ENCODE measurements at regions not wholly inside any gene's neighbourhood (a gene's known extent, or its start where the extent isn't known, plus 50 kb on each side); places are given as distances from the start of the nearest gene placed in this dataset.
"Not testable (repeated sequence)": the region's sequence is repeated elsewhere in the genome, so short reads cannot be mapped to it uniquely, and the experiment has no call there.

DNA sequence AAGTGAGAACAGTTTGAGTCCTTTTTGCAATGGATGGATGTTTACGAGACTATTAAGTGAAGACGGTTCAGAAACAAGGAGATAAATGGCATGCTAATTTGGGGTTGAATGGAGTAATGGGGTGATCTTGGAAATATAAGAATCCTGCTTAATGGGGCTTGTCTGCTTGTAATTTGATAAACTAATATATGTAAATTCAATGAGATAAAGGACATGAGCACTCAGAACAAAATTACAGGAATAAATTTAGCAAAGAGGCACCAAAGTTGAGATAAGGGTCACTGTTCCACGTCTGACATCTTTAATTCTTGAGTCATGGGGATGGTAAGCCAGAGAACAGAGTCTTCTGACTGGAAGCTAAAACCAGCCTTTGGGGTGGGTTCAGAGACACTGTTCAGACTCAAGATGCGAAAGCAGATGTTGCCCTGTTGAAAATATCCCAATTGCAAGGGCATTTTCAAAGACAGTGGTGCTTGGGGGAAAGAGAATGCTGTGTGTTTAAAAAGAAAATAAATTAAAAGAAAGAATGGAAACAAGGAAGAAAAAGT, 67.8 kb upstream of the CHRNB4 start:
- Mint-ChIP-seq H3K27me3 (peaks cover 28% of the 10 kb centered on the region), H3K4me1 (peaks cover 9% of the 10 kb centered on the region), H3K27ac (no peak overlapping the region), H3K36me3 (no peaks in the 10 kb centered on the region), H3K9me3 (no peaks in the 10 kb centered on the region), H3K4me3 (no peak overlapping the region)
- DNase-seq, result no peak
- CTCF ChIA-PET, result interaction anchor here (0.8 to 3.6 kb wide), 8 partner anchors 8 to 400 kb away, joined by 3 to 29 read pairs (median 10); partner anchors contain the start of genes CHRNA3 and CHRNB4

DNA sequence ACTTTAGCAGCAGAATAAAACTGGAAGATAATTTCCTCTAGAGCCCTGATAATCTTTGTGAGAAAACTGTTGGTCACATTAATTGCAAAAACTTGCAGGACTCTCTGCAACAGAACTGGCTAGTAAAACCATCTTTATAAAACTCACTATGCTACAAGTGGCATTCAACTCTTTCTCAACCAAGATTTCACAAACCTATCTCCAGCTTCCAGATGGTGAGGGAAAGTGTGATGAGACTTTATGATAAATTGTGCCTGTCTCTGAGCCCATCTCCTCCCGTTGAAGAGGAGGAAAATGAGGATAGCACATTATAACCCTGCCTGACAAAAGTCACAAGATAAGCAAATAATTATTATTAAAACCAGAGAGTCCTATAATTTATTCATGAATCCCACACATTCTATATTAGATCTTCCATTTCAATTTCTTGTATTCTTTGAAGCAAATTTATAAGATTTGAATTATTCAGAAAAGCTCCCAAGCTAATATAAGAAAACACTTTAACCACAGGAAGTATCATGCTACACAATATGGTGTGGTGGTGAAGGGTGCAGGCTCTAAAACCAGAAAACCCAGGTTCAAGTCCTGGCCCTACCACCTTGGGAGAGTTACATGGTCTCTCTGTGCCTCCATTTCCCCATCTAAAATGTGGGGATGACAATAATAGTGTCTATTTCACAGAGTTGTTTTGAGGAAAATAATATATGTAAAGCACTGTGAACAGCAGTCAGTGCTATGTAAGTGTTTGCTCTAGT, 65.6 kb upstream of the CHRNB4 start:
- not testable (repeated sequence) for H3K9me3 Mint-ChIP-seq, H3K36me3 Mint-ChIP-seq, H3K4me1 Mint-ChIP-seq, H3K4me3 Mint-ChIP-seq, H3K27ac Mint-ChIP-seq, DNase-seq
- CTCF ChIA-PET, result interaction anchor here (1.1 to 1.4 kb wide), 4 partner anchors 67 to 89 kb away, joined by 3 to 5 read pairs (median 4); no protein-coding TSS in a partner anchor
- H3K27me3 Mint-ChIP-seq, result peaks cover 40% of the 10 kb centered on the region

DNA sequence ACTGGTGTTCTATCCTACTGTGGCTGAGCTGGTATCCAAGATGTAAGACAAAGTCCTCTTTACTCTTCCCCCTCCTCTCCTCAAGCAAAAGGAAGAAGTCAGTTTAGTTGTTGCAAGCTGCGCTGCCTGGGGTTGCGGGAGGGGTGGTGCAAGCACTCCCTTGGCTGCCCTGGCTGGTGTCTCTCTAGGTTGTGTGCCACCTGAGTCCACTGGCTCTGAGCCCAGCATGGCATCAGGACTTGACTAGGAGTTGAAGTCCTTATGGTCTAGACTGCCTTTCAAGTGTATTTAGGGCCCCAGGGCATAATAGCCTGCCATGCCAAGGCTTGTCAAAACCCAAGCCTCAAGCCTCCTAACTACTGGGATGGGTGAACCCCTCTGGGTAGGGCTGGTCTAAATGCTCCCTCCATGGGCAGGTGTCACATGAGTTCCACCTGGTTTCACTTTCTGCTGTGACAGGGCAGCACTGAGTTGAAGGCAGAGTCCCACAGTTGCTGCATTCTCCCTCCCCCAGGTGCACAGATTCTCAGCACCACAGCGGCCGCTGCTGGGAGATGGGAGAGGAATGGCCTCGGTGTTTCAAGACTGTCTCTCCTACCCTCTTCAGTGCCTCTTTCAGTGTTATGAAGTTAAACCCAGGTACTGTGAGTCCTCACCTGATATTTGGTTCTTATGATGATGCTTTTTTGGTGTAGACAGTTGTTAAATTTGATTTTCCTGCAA, 62.5 kb upstream of the CHRNB4 start:
- H3K4me1 Mint-ChIP-seq, H3K9me3 Mint-ChIP-seq, H3K36me3 Mint-ChIP-seq, H3K4me3 Mint-ChIP-seq, H3K27ac Mint-ChIP-seq, DNase-seq, CTCF ChIA-PET: not testable (repeated sequence)
- peaks cover 40% of the 10 kb centered on the region for H3K27me3 Mint-ChIP-seq

DNA sequence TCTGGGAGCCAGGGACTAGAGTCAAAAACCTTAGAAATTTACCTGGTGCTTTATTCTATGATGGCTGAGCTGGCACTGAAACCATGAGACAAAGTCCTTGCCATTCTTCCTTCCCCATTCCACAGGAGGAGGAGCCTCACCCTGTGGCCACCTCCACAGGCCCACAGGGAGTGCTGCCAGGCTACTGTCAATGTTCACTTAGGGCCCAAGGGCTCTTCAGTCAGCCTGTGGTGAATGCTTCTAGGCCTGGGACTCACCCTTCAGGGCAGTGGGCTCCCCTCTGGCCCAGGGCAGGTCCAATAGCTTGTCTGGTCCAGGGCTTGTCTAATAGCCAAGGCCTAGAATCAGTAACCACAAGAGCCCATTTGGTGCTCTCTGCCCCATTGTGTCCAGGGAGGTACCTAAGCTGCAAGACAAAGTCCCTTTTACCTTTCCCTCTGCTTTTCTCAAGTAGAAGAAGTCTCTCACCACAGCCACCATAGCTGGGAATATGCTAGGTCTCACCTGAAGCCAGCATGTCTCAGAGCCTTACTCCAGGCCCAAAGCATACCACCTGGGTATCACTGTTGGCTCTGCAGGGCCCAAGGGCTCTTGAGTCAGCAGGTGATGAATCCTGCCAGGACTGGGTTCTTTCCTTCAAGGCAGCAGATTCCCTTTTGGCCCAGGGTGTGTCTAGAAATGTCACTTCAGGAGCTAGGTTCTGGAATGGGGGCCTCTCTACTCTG, 61.8 kb upstream of the CHRNB4 start:
- H3K27me3 Mint-ChIP-seq, result peaks cover 44% of the 10 kb centered on the region
- H3K4me3 Mint-ChIP-seq, result no peak overlapping the region
- H3K27ac Mint-ChIP-seq, result no peak overlapping the region
- H3K4me1 Mint-ChIP-seq, result no peaks in the 10 kb centered on the region
- no peak for DNase-seq
- H3K36me3 Mint-ChIP-seq, result no peaks in the 10 kb centered on the region
- CTCF ChIA-PET, result no interaction called here
- H3K9me3 Mint-ChIP-seq, result no peaks in the 10 kb centered on the region

DNA sequence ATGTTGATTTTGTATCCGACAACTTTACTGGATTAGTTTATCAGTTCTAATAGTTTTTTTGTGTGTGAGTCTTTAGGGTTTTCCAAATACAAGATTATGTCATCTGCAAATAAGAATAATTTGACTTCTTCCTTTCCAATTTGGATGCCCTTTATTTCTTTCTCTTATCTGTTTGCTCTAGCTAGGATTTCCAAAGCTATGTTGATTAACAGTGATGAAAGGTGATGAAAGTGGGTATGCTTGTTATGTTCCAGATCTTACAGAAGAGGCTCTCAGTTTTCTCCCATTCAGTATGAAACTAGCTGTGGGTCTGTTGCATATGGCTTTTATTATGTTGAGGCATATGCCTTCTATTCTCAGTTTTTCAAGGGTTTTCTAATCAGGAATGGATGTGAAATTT, 56.4 kb upstream of the CHRNB4 start:
- Mint-ChIP-seq H3K27ac (no peak overlapping the region), H3K4me3 (no peak overlapping the region), H3K9me3 (no peaks in the 10 kb centered on the region), H3K36me3 (no peaks in the 10 kb centered on the region), H3K4me1 (no peaks in the 10 kb centered on the region), H3K27me3 (peaks cover 28% of the 10 kb centered on the region)
- CTCF ChIA-PET, result no interaction called here
- DNase-seq, result no peak

DNA sequence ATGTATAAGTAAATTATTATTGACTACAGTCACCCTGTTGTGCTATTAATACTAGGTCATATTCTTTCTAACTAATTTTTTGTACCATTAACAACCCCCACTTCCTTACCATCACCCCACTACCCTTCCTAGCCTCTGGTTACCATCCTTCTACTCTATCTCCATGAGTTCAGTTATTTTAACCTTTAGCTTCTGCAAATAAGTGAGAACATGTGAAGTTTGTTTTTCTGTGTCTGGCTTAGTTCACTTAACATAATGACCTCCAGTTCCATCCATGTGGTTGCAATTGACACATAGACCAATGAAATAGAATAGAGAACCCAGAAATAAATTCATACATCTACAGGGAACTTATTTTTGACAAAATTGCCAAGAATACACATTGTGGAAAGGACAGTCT, 55.4 kb upstream of the CHRNB4 start:
- Mint-ChIP-seq H3K36me3 (no peaks in the 10 kb centered on the region), H3K27ac (no peak overlapping the region), H3K27me3 (peaks cover 24% of the 10 kb centered on the region), H3K4me3 (no peak overlapping the region), H3K4me1 (no peaks in the 10 kb centered on the region), H3K9me3 (no peaks in the 10 kb centered on the region)
- no peak for DNase-seq
- CTCF ChIA-PET, result no interaction called here

DNA sequence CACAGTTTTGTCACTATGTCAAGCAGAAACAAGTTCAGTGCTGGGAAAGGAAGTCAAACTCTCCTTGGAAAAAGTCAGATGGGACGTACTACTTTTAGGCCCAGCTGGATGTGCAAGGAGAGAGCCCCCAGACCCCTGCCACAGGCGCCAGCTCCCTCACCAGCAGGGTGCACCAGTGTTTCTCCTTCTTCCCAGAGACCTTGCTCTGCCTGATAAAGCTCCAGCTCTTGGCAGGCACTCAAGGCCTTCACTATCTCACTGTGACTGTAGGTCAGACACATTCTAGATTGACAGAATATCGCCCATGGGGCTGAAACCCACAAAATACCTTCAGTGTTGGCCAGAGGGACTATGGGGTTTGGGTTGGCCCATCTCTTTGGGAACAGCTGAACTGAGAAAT, 54.8 kb upstream of the CHRNB4 start:
- no peaks in the 10 kb centered on the region for H3K4me1 Mint-ChIP-seq
- H3K9me3 Mint-ChIP-seq, result no peaks in the 10 kb centered on the region
- H3K4me3 Mint-ChIP-seq, result no peak overlapping the region
- no peak overlapping the region for H3K27ac Mint-ChIP-seq
- H3K36me3 Mint-ChIP-seq, result no peaks in the 10 kb centered on the region
- CTCF ChIA-PET, result no interaction called here
- H3K27me3 Mint-ChIP-seq, result peaks cover 24% of the 10 kb centered on the region
- DNase-seq, result no peak

DNA sequence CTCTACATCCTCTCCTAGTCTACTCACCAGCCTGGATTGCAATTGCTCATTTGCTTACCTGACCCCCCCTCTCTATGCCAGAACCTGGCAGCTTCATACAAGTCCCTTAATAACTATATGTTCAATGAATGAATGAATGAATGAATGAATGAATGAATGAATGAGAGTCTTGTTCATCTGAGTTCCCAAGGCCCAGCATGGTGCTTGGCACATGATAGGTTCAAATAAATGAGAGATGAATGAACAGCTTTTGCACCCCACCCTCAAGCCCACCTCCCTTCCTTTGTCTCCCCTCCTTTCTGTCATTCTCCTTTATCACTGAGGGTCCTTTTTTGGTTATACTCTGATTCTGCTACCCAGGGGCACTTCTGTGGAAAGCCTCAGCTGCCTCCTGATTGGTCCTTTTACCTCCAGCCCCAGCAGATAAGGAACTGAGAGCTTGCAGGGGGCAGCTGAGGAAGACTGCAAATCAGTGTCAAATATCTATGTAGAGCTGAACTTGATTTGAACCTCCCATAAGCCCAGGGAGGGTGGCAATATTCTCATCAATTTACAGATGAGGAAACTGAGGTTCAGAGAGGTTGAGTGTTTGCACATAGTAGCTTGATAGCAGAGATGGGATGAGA, 54.1 kb upstream of the CHRNB4 start:
- no peak overlapping the region for H3K27ac Mint-ChIP-seq
- H3K27me3 Mint-ChIP-seq, result peaks cover 24% of the 10 kb centered on the region
- no peak overlapping the region for H3K4me3 Mint-ChIP-seq
- no peaks in the 10 kb centered on the region for H3K9me3 Mint-ChIP-seq
- no peaks in the 10 kb centered on the region for H3K4me1 Mint-ChIP-seq
- H3K36me3 Mint-ChIP-seq, result no peaks in the 10 kb centered on the region
- CTCF ChIA-PET, result no interaction called here
- no peak for DNase-seq

DNA sequence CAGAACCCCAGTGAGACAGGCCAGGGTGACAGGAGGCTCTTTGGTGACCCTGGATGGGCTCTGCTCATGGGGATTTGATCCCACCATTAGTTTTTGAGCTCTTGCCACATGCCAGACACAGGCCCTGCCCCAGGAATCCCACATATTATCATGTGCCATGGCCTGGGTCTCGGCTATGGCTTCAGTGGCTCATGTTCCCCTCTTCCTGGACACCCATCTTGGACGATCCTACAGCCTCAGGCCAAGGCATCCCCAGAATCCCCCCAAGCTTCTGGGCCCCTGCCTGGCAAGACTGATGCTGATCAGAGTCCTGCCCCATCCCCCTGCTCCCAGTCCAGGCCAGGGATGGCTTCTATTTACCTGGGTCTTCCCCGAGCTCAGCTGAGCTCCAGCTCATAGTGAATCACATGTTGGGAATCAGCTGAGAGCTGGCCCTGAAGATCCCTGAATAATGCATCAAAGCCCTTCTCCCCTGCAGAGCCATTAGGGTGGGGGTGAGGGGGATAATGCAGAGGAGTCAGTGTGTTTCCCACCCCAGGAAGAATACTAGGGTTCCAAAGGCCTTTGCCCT, 50.9 kb upstream of the CHRNB4 start:
- H3K27me3 Mint-ChIP-seq, result peaks cover 9% of the 10 kb centered on the region
- no peak overlapping the region for H3K4me3 Mint-ChIP-seq
- H3K27ac Mint-ChIP-seq, result no peak overlapping the region
- H3K9me3 Mint-ChIP-seq, result no peaks in the 10 kb centered on the region
- H3K36me3 Mint-ChIP-seq, result no peaks in the 10 kb centered on the region
- CTCF ChIA-PET, result interaction anchor here (0.8 to 2.8 kb wide), 2 partner anchors 18 to 288 kb away, joined by 3 to 10 read pairs; no protein-coding TSS in a partner anchor
- DNase-seq, result no peak
- no peaks in the 10 kb centered on the region for H3K4me1 Mint-ChIP-seq

DNA sequence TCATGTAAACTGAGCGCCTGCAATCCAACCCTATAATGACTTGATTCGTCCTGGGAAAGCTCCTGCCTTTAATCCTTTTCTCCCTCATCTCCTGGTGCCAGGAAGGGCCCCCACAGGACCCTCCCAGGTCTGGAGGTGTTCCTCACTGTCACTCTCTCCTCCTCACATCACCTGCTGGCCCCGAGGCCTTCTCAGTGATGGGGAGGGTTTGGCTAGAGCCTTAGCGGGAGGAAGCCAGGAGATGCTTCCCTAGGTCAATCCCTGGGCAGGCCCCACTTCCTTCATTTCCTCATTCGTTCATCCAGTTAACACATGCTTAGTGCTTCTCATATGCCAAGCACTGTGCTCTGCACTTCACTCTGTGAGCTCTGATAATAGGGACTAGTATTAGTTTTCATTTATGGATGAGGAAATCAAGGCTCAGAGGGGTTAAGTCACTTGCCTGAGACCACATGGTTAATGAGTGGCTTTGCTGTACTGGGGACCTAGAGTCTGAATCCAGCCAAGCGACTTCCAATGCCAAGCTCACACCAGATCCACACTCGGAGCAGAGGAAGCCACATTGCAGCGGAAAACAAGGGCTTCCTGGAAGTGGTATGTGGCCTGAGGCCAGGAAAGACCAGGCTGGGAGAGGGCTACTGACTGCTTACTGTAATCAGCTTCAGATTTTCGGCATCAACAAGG, 50.3 kb upstream of the CHRNB4 start:
- Mint-ChIP-seq H3K27me3 (peaks cover 12% of the 10 kb centered on the region), H3K9me3 (no peaks in the 10 kb centered on the region), H3K4me1 (no peaks in the 10 kb centered on the region), H3K4me3 (no peak overlapping the region), H3K36me3 (no peaks in the 10 kb centered on the region), H3K27ac (no peak overlapping the region)
- CTCF ChIA-PET, result interaction anchor here (0.8 to 2.8 kb wide), 3 partner anchors 13 to 288 kb away, joined by 3 to 10 read pairs (median 4); no protein-coding TSS in a partner anchor
- no peak for DNase-seq
